SH-SY5Y (cell line): ENCODE measurements at regions not wholly inside any gene's neighbourhood (a gene's known extent, or its start where the extent isn't known, plus 50 kb on each side); places are given as distances from the start of the nearest gene placed in this dataset.

Source experiments
- GATA2 ChIP-seq: IDR thresholded peaks from 2 replicates; pipeline ENCODE4 v1.6.1; 2011; ENCODE audit warnings: mild to moderate bottlenecking, low read depth, low read length
- GATA3 ChIP-seq: IDR thresholded peaks from 2 replicates; pipeline ENCODE4 v1.6.1; 2011; ENCODE audit warnings: low read depth, mild to moderate bottlenecking, low read length, moderate library complexity

DNA sequence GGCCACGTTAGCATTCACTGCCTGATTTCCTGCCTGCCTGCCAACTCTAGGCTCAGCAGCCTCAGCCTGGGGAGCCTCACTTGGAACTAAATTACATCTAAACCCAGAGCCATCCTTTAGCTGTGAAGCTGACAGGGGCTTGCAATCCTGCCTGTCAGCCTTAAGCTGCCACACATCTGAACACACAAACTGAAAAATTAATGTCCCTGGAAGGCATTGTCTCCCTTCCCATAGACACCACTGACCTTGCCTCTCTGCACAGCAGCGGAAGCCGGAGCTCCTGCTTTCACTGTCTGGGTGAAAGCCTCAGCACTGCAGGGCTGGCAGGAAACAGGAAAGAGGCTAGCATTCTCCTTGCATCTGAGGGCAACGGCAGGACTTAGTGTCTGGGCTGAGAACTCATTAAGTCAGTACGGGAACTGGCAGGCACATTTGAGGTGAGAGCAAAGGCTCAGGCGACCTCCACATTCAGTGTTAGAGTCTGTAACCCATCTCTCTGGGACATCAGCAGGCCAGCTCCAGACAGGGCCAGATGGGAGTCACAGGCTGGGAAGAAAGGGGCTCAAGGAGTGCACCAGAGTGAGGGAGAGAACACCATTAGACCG lies 452.4 kb upstream of the C16orf82 start:
- TF ChIP-seq GATA2 (no peak), GATA3 (no peak)
